B cell (primary cell): ENCODE measurements at regions not wholly inside any gene's neighbourhood (a gene's known extent, or its start where the extent isn't known, plus 50 kb on each side); places are given as distances from the start of the nearest gene placed in this dataset.

Experiments used
- ATAC-seq: fragments of 200-7000 bp; cut with Tn5 transposase; one replicate; pipeline ENCODE4 v1.10.0; 2021; ENCODE audit warnings: low read depth, mild to moderate bottlenecking, moderate number of reproducible peaks, moderate library complexity
- CTCF ChIA-PET: fragments of 350-600 bp; sonication (Branson Sonifier 250); formaldehyde crosslinking; loops from one replicate; lab custom pipeline; 2021; ENCODE audit warnings: antibody characterized with exemption, inconsistent platforms; lab: Charles Lee
- POLR2A ChIA-PET: fragments of 350-600 bp; sonication (Branson Sonifier 250); formaldehyde crosslinking; loops from one replicate; lab custom pipeline; 2021; ENCODE audit warnings: antibody characterized with exemption; lab: Charles Lee
- DNase-seq: peaks from one replicate; pipeline ENCODE4 v3.0.0; 2013
- H2AFZ ChIP-seq: 2 replicates; pipeline ENCODE4 v1.6.1; 2012; ENCODE audit warnings: mild to moderate bottlenecking, low read depth, low read length; ENCODE audit not compliant: insufficient read depth, poor library complexity, severe bottlenecking
- H3K27ac ChIP-seq, 2 donors: 1 replicate in 1 of 2; 2 replicates in 1 of 2; pipeline ENCODE4 v1.5.1; 2012 to 2013; ENCODE audit warnings: low read length in 2 of 2, mild to moderate bottlenecking in 2 of 2, moderate library complexity in 1 of 2
- H3K27me3 ChIP-seq, 4 experiments: fragments of 200-600 bp in 1 of 4; sonication (generic) in 1 of 4; replicated peaks in 1 of 4; 1 replicate in 2 of 4; 2 replicates in 2 of 4; pipeline versions ENCODE4 v1.6.1 to v1.7.0; 2013 to 2016; ENCODE audit warnings: low read length in 3 of 4, mild to moderate bottlenecking in 2 of 4, mixed read lengths in 1 of 4, moderate library complexity in 1 of 4; ENCODE audit not compliant: insufficient read depth in 4 of 4, control insufficient read depth in 3 of 4; ENCODE audit errors: control extremely low read depth in 1 of 4
- H3K36me3 ChIP-seq, 2 experiments: replicated peaks in 1 of 2; 1 replicate in 1 of 2; 2 replicates in 1 of 2; pipeline versions ENCODE4 v1.6.1 to v1.7.1; 2013; ENCODE audit warnings: low read length in 1 of 2; ENCODE audit not compliant: insufficient read depth in 2 of 2, control insufficient read depth in 1 of 2; ENCODE audit errors: control extremely low read depth in 1 of 2, extremely low read depth in 1 of 2
- H3K4me1 ChIP-seq, 2 donors: fragments of 200-600 bp in 1 of 2; sonication (generic) in 1 of 2; 1 replicate in 1 of 2; 2 replicates in 1 of 2; pipeline versions ENCODE4 v1.5.1 to v1.6.1; 2013 to 2017; ENCODE audit warnings: low read length in 2 of 2; ENCODE audit not compliant: control insufficient read depth in 2 of 2, insufficient read depth in 2 of 2
- H3K4me2 ChIP-seq: replicated peaks from 2 replicates; pipeline ENCODE3; 2012; ENCODE audit warnings: mild to moderate bottlenecking, low read depth, low read length; ENCODE audit not compliant: poor library complexity, severe bottlenecking
- H3K4me3 ChIP-seq, 5 experiments: fragments of 200-600 bp in 1 of 5; sonication (generic) in 1 of 5; 1 replicate in 3 of 5; 2 replicates in 2 of 5; pipeline versions ENCODE4 v1.5.1 to v1.7.0; 2011 to 2016; ENCODE audit warnings: low read length in 4 of 5, mild to moderate bottlenecking in 4 of 5, low read depth in 2 of 5, control low read depth in 1 of 5, moderate library complexity in 1 of 5; ENCODE audit not compliant: insufficient read depth in 1 of 5; ENCODE audit errors: control extremely low read depth in 1 of 5, extremely low read depth in 1 of 5
- H3K79me2 ChIP-seq: fragments of 200-600 bp; sonication (generic); one replicate; pipeline ENCODE4 v1.6.0; 2016; ENCODE audit warnings: low read length; ENCODE audit not compliant: control insufficient read depth, insufficient read depth
- H3K9ac ChIP-seq: fragments of 200-600 bp; sonication (generic); 2 replicates; pipeline ENCODE4 v1.6.1; 2017; ENCODE audit warnings: mild to moderate bottlenecking, low read length, moderate library complexity
- H3K9me3 ChIP-seq, 3 donors: one replicate each; pipeline versions ENCODE4 v1.6.1 to v1.7.1; 2013; ENCODE audit warnings: low read length in 2 of 3; ENCODE audit not compliant: control insufficient read depth in 2 of 3, insufficient read depth in 1 of 3; ENCODE audit errors: control extremely low read depth in 1 of 3
- H4K20me1 ChIP-seq: 2 replicates; pipeline ENCODE4 v1.6.0; 2012; ENCODE audit warnings: mild to moderate bottlenecking, low read length; ENCODE audit not compliant: insufficient read depth, control insufficient read depth, poor library complexity, severe bottlenecking
- H3K27ac Mint-ChIP-seq: one replicate; pipeline ENCODE4 v1.8.0; 2021; ENCODE audit warnings: mixed read lengths
- H3K27me3 Mint-ChIP-seq: one replicate; pipeline ENCODE4 v1.8.0; 2021; ENCODE audit warnings: mixed read lengths
- H3K4me1 Mint-ChIP-seq: one replicate; pipeline ENCODE4 v1.8.0; 2021; ENCODE audit warnings: mixed read lengths
- H3K4me3 Mint-ChIP-seq: one replicate; pipeline ENCODE4 v1.8.0; 2021; ENCODE audit warnings: mixed read lengths
- H3K9me3 Mint-ChIP-seq: one replicate; pipeline ENCODE4 v1.8.0; 2022; ENCODE audit warnings: mixed read lengths; ENCODE audit not compliant: insufficient read depth
- CTCF ChIP-seq: fragments of 200-600 bp; IDR thresholded peaks from one replicate; pipeline ENCODE4 v1.8.0; 2022; ENCODE audit warnings: antibody characterized with exemption, mild to moderate bottlenecking
- EZH2 ChIP-seq: IDR thresholded peaks from 2 replicates; pipeline ENCODE4 v1.6.1; 2012; ENCODE audit warnings: borderline replicate concordance, low read depth, mild to moderate bottlenecking, moderate library complexity, low read length; ENCODE audit not compliant: insufficient read depth, poor library complexity, severe bottlenecking
- WGBS: methylation state at CpG from one replicate; pipeline ENCODE4 v1.1.5; 2013; ENCODE audit warnings: missing lambda C conversion rate; ENCODE audit not compliant: insufficient coverage; 5-methylcytosine and 5-hydroxymethylcytosine counted together
- intact Hi-C: fragments of 100-400 bp; cut with micrococcal nuclease; formaldehyde crosslinking; loops from one replicate; pipeline ENCODE4 v1.10.0; 2022

GRCh38 chr9:29741169-29741568 is 2167.9 kb upstream of the C9orf72 start:
- H3K9ac ChIP-seq: no peak overlapping the region
- no peaks in the 10 kb centered on the region for H3K79me2 ChIP-seq
- Mint-ChIP-seq H3K27me3 (no peaks in the 10 kb centered on the region), H3K27ac (no peak overlapping the region), H3K9me3 (no peaks in the 10 kb centered on the region), H3K4me1 (no peaks in the 10 kb centered on the region), H3K4me3 (no peak overlapping the region)
- DNase-seq (no peak), ATAC-seq (no peak)
- H3K9me3 ChIP-seq: peaks cover 0 to 3% (median 0%) of the 10 kb centered on the region in 3 donors
- H2AFZ ChIP-seq: no peak overlapping the region
- TF ChIP-seq EZH2 (no peak), CTCF (no peak)
- H3K4me1 ChIP-seq: no peaks in the 10 kb centered on the region
- intact Hi-C loops: no loop called here
- H3K27ac ChIP-seq: no peak overlapping the region
- CTCF ChIA-PET: no interaction called here
- H3K36me3 ChIP-seq: no peaks in the 10 kb centered on the region
- POLR2A ChIA-PET: no interaction called here
- no peaks in the 10 kb centered on the region for H4K20me1 ChIP-seq
- H3K27me3 ChIP-seq: no peaks in the 10 kb centered on the region
- H3K4me2 ChIP-seq: no peak overlapping the region
- no peak overlapping the region for H3K4me3 ChIP-seq

GRCh38 chr9:29750062-29750461 is 2176.8 kb upstream of the C9orf72 start:
- Mint-ChIP-seq H3K4me1 (no peaks in the 10 kb centered on the region), H3K27me3 (no peaks in the 10 kb centered on the region), H3K9me3 (peaks cover 4% of the 10 kb centered on the region), H3K4me3 (no peak overlapping the region), H3K27ac (no peak overlapping the region)
- POLR2A ChIA-PET: no interaction called here
- H3K36me3 ChIP-seq: no peaks in the 10 kb centered on the region
- no peak overlapping the region for H3K9ac ChIP-seq
- H4K20me1 ChIP-seq: no peaks in the 10 kb centered on the region
- no peak overlapping the region for H3K4me2 ChIP-seq
- no peak overlapping the region for H2AFZ ChIP-seq
- CTCF ChIA-PET: no interaction called here
- H3K79me2 ChIP-seq: no peaks in the 10 kb centered on the region
- H3K27me3 ChIP-seq: no peaks in the 10 kb centered on the region
- whole genome bisulfite sequencing: no CpG with 5 or more reads among the region's 2 CpGs
- H3K9me3 ChIP-seq: no peaks in the 10 kb centered on the region
- H3K4me3 ChIP-seq: no peak overlapping the region
- no peak for ATAC-seq
- intact Hi-C loops: no loop called here
- no peak for DNase-seq
- H3K27ac ChIP-seq: no peak overlapping the region
- no peaks in the 10 kb centered on the region for H3K4me1 ChIP-seq
- TF ChIP-seq CTCF: no peak
- TF ChIP-seq EZH2: no peak
